ENCODE measurements at regions not wholly inside any gene's neighbourhood (a gene's known extent, or its start where the extent isn't known, plus 50 kb on each side); places are given as distances from the start of the nearest gene placed in this dataset.
"Not testable (repeated sequence)": the region's sequence is repeated elsewhere in the genome, so short reads cannot be mapped to it uniquely, and the experiment has no call there.

- DNase-seq (ENCODE audit: low read depth, low spot score), result no peak
Measured at GRCh38 chr17:5898406-5898805, 171.8 kb upstream of the WSCD1 start.

GRCh38 chr17:5899496-5900195 is 170.5 kb upstream of the WSCD1 start:
- no peak for DNase-seq (ENCODE audit: low read depth, low spot score)

- DNase-seq (ENCODE audit: low read depth, low spot score), result no peak
Measured at GRCh38 chr17:5901731-5902130, 168.4 kb upstream of the WSCD1 start.

GRCh38 chr17:5902181-5903140 is 167.7 kb upstream of the WSCD1 start:
- no peak for DNase-seq (ENCODE audit: low read depth, low spot score)

GRCh38 chr17:5911919-5912318 is 158.3 kb upstream of the WSCD1 start:
- no peak for DNase-seq (ENCODE audit: low read depth, low spot score)

- no peak for DNase-seq (ENCODE audit: low read depth, low spot score)
Measured at GRCh38 chr17:5913032-5913531, 157.1 kb upstream of the WSCD1 start.

GRCh38 chr17:5913641-5914040 is 156.5 kb upstream of the WSCD1 start:
- no peak for DNase-seq (ENCODE audit: low read depth, low spot score)

- DNase-seq (ENCODE audit: low read depth, low spot score), result no peak
Measured at GRCh38 chr17:5915337-5915736, 154.8 kb upstream of the WSCD1 start.

- DNase-seq (ENCODE audit: low read depth, low spot score), result no peak
Measured at GRCh38 chr17:5919089-5919488, 151.1 kb upstream of the WSCD1 start.

GRCh38 chr17:5921512-5922282 is 148.5 kb upstream of the WSCD1 start:
- DNase-seq (ENCODE audit: low read depth, low spot score), result no peak

GRCh38 chr17:5922476-5922875 is 147.7 kb upstream of the WSCD1 start:
- DNase-seq (ENCODE audit: low read depth, low spot score), result no peak

GRCh38 chr17:5929721-5930120 is 140.5 kb upstream of the WSCD1 start:
- DNase-seq (ENCODE audit: low read depth, low spot score), result no peak

GRCh38 chr17:5930555-5930954 is 139.6 kb upstream of the WSCD1 start:
- not testable (repeated sequence) for DNase-seq (ENCODE audit: low read depth, low spot score)

GRCh38 chr17:5931616-5932015 is 138.6 kb upstream of the WSCD1 start:
- DNase-seq (ENCODE audit: low read depth, low spot score), result no peak

GRCh38 chr17:5933430-5933829 is 136.7 kb upstream of the WSCD1 start:
- DNase-seq (ENCODE audit: low read depth, low spot score), result no peak

GRCh38 chr17:5941258-5941657 is 128.9 kb upstream of the WSCD1 start:
- no peak for DNase-seq (ENCODE audit: low read depth, low spot score)

GRCh38 chr17:5942687-5943086 is 127.5 kb upstream of the WSCD1 start:
- DNase-seq (ENCODE audit: low read depth, low spot score), result no peak

GRCh38 chr17:5943232-5943631 is 126.9 kb upstream of the WSCD1 start:
- no peak for DNase-seq (ENCODE audit: low read depth, low spot score)

- DNase-seq (ENCODE audit: low read depth, low spot score), result no peak
Measured at GRCh38 chr17:5943982-5944381, 126.2 kb upstream of the WSCD1 start.

GRCh38 chr17:5947701-5948180 is 122.4 kb upstream of the WSCD1 start:
- DNase-seq (ENCODE audit: low read depth, low spot score), result no peak

- no peak for DNase-seq (ENCODE audit: low read depth, low spot score)
Measured at GRCh38 chr17:5948811-5949210, 121.4 kb upstream of the WSCD1 start.

- DNase-seq (ENCODE audit: low read depth, low spot score), result no peak
Measured at GRCh38 chr17:5950878-5951277, 119.3 kb upstream of the WSCD1 start.
